ENCODE measurements at regions not wholly inside any gene's neighbourhood (a gene's known extent, or its start where the extent isn't known, plus 50 kb on each side); places are given as distances from the start of the nearest gene placed in this dataset.
"Not testable (repeated sequence)": the region's sequence is repeated elsewhere in the genome, so short reads cannot be mapped to it uniquely, and the experiment has no call there.

DNA sequence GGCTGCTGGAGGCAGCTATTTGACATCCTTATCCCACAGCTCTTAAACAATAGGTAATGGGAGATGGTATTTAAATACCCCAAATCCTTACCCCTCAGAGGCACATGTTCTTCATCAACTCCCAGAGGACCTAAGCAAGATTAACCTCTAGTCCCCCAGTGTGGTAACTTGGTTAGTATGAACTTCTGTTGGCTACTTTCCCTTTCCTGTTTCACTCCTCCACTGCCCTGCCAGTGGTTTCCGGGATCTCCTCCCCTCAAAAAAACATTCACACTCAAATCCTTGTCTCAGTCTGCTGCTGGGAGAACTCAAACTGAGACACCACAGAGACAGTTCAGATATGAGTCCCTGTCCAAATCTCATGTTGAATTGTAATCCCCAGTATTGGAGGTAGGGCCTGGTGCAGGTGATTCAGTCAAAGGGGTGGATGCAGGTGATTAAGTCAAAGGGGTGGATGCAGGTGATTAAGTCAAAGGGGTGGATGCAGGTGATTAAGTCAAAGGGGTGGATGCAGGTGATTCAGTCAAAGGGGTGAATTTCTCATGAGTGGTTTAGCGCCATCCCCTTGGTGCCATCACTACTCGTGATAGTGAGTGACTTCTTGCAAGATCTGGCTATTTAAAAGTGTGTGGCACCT lies 335.0 kb upstream of the CTNNB1 start:
- no peak for DNase-seq

- DNase-seq: no peak
Measured at GRCh38 chr3:40864915-40865314, 334.4 kb upstream of the CTNNB1 start.

DNA sequence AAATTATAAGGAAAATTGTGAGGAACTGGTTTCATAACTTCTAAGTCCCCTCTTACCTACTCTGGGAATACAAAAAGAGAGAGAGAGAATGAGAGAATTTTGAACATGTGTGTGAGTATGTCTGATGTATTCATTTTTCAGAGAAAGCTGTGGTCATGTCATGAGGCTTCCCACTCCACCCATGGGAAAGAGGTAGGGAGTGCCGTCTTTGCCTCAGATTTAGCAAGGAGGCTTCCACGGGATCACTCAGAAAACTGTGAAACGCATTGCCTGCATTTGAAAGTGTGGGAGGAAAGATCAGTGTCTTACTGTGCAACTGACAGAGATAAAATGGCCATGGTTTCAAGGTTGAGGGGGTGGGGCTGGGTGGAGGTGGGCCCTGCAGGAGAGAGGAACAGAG lies 331.5 kb upstream of the CTNNB1 start:
- no peak for DNase-seq

- no peak for DNase-seq
Measured at GRCh38 chr3:40869013-40869412, 330.3 kb upstream of the CTNNB1 start.

DNA sequence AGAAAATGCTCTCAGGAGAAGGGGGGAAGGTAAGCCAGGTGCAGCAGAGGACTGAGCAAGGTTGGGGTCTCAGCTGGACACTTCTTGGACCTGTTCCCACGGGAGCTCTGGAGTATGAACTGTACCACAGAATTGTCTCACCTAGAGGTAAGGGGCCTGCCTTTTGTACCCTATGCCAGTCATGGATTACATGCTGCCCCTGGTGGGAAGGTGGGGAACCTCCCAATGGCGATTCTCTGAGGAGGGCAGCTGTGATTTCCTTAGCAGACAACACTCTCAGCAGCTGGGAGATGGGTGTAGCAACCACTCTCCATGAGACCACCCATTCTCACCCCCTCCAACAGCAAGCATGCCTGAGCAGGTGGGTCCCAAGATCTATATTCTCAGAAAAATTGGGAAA lies 329.4 kb upstream of the CTNNB1 start:
- no peak for DNase-seq

DNA sequence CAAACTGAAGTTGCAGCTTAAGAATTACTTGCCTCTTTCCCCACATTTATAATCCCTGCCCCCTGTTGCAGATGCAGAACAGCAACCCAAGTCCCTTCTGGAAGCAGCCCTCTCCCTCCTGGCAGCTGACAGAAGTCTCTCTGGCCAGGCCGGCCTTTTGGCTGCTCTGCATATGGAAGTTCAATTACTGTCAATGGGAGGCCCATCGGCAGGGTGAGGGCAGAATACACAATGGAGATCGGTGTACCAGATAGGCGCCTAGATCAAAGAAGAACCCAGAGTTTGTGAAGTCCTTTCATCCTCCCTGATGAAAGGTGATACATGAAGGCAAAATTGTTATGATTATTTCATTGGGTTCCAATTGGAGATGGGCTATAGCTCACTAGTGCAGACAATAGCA lies 327.9 kb upstream of the CTNNB1 start:
- no peak for DNase-seq

GRCh38 chr3:40872258-40872920 lies 326.9 kb upstream of the CTNNB1 start:
- no peak for DNase-seq

DNA sequence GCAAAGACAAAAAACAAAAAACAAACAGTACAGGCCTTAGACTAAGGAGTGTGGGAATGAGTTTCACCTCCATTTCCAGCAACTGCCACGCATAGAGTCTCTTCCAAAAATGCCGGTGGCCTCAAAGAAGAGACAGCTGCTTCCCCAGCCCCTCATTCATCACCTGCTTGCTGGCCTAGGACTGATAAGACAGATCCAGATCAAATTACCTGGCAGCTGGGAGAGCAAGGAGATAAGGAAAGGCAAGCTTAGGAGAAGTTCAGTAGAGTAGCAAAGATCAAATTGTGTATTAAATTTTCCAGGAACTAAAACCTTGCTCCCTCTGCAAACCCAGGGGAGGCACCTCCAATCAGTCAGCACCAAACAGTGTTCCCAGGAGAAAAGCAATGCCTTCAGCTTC lies 325.8 kb upstream of the CTNNB1 start:
- no peak for DNase-seq

GRCh38 chr3:40873934-40874699 lies 325.2 kb upstream of the CTNNB1 start:
- no peak for DNase-seq

- no peak for DNase-seq
Measured at GRCh38 chr3:40875581-40875980, 323.7 kb upstream of the CTNNB1 start.

GRCh38 chr3:40876009-40876408 lies 323.3 kb upstream of the CTNNB1 start:
- no peak for DNase-seq

- DNase-seq: no peak
Measured at GRCh38 chr3:40876496-40876895, 322.8 kb upstream of the CTNNB1 start.

DNA sequence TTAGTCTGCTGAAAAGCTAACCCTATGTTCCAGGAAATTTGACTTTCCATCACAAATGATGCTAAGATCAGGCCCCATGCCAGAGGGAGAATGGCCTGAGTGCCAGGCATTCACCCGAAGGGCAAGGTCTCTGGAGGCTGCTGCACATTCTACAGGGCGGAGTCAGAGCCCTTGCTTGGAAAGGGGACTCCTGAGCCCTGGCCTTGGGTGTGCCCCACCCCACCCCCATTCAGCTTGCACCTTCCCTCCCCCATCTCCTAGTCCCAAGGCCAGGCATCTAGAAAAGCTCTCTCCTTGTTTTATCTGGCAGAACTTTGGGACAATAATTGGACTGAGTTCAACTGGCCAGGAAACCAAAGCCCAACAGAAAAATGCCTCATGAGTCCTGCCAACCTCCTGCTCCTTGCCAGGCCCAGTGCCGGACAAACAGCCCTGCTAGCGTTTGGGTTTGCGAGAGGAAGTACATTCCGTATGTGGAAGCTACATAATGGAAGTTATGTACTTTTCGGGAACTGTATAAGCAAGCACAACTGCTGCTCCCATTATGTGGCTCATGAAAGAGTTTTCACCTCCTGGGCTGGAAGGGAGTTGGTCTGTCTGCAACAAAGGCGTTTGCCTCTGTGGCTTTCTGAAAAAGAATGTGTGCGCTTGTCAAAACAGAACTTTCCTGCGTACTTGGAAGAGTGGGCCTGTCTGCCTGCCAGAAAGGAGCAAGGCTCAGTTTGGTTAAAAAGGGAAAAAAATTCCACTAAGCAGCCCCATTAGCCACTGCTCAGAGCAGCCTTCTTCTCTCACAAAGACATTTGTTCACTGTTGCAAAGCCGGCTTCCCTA lies 321.5 kb upstream of the CTNNB1 start:
- no peak for DNase-seq

DNA sequence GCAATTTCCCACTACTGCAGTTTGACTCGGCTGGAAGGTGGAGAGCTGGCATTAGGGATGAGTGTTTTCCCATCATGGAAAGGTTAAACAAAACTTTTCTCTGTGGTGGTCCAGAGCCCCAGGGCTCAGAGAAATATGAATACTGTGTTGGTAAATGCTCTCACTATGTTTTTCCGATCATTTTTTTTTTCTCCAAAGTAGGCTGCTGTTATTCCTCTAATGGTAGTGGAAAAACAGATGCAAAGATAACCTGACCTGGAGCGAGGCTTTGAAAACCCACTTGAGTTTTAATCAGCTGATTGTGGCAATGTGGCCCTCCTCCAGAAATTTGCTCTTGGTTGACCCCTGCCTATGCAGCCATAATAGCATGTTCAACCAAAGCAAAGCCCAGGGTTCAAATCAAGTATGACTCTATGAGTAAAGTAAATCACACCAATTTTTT lies 320.8 kb upstream of the CTNNB1 start:
- no peak for DNase-seq

GRCh38 chr3:40885430-40885829 lies 313.9 kb upstream of the CTNNB1 start:
- no peak for DNase-seq

DNA sequence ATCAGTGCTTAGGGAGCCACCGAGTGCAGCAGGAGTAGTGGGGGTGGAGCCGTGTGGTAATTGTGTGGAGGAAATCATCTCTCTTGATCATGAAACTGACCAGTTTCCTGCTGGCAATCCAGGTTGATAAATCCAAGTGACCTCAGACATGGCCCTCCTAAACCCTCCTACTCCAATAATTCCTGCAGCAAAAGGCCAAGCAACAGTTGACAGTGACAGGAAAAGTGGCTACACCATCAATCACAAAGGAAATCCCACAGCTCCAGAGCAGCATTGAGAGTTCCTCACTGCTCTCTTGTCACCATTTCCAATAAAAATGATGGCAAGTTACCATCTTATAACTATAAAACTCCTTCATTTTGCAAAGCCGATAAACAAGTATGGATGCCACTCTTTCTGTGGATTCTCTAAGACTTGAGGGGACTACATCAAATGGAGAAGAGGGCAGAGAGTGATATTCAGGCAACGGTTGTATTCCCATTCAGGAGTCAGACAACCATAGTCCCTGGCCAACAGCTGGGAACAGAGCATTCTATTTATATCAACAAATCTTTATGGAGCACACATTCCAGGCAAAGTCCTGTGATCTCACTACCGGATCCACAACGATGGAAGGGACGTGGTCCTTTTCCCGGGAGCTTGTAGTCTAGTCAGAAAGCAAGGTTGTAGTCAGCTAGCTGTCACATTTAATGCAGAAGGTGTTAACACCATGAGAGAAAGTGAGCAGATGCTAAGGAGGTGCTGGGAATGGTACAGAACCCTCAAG lies 312.5 kb upstream of the CTNNB1 start:
- no peak for DNase-seq

- DNase-seq: no peak
Measured at GRCh38 chr3:40891186-40891585, 308.1 kb upstream of the CTNNB1 start.

DNA sequence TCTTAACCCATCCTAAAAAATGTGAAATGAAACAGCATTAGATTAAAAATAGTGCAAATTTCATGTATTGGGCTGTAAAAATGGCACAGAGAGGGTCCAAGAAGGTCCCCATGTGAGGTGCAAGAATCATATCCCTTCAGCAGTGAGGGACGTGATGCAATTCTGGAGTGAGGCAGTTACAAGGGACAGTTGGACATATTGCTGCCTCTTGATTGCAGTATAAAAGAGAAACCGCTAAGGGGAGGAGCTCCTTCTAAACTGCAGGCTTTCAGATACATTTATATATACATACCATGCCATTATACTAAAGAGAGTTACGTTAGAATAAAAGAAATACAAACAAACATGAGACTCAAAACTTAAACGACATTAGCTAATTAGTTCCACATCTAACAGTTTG lies 304.2 kb upstream of the CTNNB1 start:
- DNase-seq: no peak

DNA sequence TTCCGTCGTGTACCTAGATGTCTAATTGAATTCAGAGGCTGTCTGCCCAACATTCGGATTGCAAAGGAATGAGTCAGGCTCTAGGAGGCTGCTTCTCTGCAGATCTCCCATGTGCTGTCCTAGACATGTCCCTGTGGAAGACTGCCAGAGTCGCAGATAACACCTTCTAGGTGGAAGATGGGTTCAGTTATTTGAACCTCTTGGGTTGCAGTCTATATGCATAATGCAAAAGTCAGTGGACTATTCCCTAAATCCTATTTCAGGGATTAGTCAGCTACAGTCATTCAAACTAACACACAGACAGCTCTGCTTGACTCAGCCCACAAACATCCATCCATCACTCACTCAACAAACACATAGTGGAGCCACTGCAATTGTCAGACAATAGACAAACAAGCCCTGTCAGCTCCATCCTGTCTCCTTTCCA lies 300.0 kb upstream of the CTNNB1 start:
- no peak for DNase-seq

GRCh38 chr3:40901298-40901697 lies 298.0 kb upstream of the CTNNB1 start:
- DNase-seq: no peak

GRCh38 chr3:40901796-40902195 lies 297.5 kb upstream of the CTNNB1 start:
- DNase-seq: no peak

- DNase-seq: not testable (repeated sequence)
Measured at GRCh38 chr3:40907907-40908465, 291.3 kb upstream of the CTNNB1 start.

All from activated effector memory CD4-positive, alpha-beta T cell treated with Interleukin-2 at 50 U/mL for 16 hours (primary cell).